Gastrocnemius medialis (tissue), 4 donors: ENCODE measurements at regions not wholly inside any gene's neighbourhood (a gene's known extent, or its start where the extent isn't known, plus 50 kb on each side); places are given as distances from the start of the nearest gene placed in this dataset.

Experiments
- POLR2A ChIP-seq, 2 donors: fragments of 450-650 bp; IDR thresholded peaks; one replicate each; pipeline ENCODE4 v1.6.1; 2017; ENCODE audit warnings: antibody characterized with exemption in 2 of 2, mild to moderate bottlenecking in 2 of 2, moderate library complexity in 2 of 2
- TF ChIP-seq, protein P1 (sequence below), 5 experiments: fragments of 450-650 bp in 3 of 5; fragments of 200-600 bp in 2 of 5; sonication (generic) in 2 of 5; IDR thresholded peaks in 4 of 5; conservative IDR thresholded peaks in 1 of 5; 1 replicate in 4 of 5; 2 replicates in 1 of 5; pipeline ENCODE4 v1.5.1; 2016 to 2019; ENCODE audit warnings: antibody characterized with exemption in 5 of 5, mild to moderate bottlenecking in 3 of 5, moderate library complexity in 3 of 5

- TF ChIP-seq, protein P1, sequence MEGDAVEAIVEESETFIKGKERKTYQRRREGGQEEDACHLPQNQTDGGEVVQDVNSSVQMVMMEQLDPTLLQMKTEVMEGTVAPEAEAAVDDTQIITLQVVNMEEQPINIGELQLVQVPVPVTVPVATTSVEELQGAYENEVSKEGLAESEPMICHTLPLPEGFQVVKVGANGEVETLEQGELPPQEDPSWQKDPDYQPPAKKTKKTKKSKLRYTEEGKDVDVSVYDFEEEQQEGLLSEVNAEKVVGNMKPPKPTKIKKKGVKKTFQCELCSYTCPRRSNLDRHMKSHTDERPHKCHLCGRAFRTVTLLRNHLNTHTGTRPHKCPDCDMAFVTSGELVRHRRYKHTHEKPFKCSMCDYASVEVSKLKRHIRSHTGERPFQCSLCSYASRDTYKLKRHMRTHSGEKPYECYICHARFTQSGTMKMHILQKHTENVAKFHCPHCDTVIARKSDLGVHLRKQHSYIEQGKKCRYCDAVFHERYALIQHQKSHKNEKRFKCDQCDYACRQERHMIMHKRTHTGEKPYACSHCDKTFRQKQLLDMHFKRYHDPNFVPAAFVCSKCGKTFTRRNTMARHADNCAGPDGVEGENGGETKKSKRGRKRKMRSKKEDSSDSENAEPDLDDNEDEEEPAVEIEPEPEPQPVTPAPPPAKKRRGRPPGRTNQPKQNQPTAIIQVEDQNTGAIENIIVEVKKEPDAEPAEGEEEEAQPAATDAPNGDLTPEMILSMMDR (IDR thresholded peaks at IDR 0.05 in 4 of 5, conservative IDR thresholded peaks at IDR 0.05 in 1 of 5): no peak
- TF ChIP-seq POLR2A (IDR thresholded peaks at IDR 0.05): no peak
Measured at GRCh38 chr6:159112714-159113113, 56.5 kb upstream of the FNDC1 start.
